GM12865 (cell line): ENCODE measurements at regions not wholly inside any gene's neighbourhood (a gene's known extent, or its start where the extent isn't known, plus 50 kb on each side); places are given as distances from the start of the nearest gene placed in this dataset.
"Not testable (repeated sequence)": the region's sequence is repeated elsewhere in the genome, so short reads cannot be mapped to it uniquely, and the experiment has no call there.

ENCODE experiments used
- DNase-seq: peaks from one replicate; pipeline ENCODE4 v3.0.0; 2010; ENCODE audit warnings: low read depth
- H3K4me3 ChIP-seq: 2 replicates; pipeline ENCODE4 v1.5.1; 2011; ENCODE audit warnings: mild to moderate bottlenecking, low read depth, low read length, control low read depth
- TF ChIP-seq, protein P1 (sequence below): IDR thresholded peaks from 2 replicates; pipeline ENCODE4 v1.5.1; 2011; ENCODE audit warnings: low read length, control low read depth, low read depth, inconsistent platforms; ENCODE audit not compliant: insufficient read depth; ENCODE audit errors: missing control alignments

DNA sequence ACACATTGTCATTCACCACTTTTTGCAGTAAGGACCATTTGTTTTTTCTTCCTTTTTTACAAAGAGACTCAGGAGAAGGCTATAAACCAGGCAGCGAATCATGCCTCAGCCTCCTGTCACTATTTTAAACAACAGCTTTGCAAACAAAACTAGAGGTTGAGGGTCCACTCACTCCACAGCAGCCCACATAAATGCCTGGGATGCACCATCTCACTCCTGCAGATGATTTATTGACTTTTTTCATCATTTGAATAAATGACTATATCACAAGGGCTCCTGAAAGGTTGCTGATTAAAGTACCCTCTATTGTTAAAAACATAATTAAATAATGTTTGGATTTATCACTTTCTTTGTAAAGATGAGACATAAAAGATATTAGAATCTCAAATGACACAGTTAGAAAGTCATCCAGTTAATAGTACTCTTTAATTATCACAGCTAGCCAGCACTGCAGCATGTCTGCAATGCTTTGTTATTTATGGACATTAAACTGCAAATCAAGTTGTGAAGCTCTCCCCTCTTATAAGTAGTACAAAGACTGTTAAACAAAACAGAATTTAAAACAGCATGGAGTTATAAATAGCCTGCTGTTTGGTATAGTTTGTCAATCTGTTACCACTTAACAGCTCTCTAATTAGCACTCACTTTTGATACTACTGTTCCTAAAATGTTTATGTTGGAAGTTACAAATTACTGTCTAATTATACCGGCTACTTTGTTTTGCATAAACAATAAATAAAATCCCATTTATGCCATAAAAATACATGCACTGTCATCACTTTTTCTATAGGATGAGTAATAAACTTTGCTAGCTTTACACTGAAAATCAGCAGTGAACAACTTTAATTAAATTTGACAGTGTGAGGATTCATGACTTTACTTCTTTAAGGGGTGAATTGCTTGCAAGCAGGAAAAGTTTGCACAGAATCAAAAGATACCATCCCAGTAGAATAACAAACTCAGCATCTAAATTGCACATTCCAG lies 853.2 kb downstream of the UQCRFS1 start:
- H3K4me3 ChIP-seq, result no peak overlapping the region
- DNase-seq, result no peak
- TF ChIP-seq, protein P1, sequence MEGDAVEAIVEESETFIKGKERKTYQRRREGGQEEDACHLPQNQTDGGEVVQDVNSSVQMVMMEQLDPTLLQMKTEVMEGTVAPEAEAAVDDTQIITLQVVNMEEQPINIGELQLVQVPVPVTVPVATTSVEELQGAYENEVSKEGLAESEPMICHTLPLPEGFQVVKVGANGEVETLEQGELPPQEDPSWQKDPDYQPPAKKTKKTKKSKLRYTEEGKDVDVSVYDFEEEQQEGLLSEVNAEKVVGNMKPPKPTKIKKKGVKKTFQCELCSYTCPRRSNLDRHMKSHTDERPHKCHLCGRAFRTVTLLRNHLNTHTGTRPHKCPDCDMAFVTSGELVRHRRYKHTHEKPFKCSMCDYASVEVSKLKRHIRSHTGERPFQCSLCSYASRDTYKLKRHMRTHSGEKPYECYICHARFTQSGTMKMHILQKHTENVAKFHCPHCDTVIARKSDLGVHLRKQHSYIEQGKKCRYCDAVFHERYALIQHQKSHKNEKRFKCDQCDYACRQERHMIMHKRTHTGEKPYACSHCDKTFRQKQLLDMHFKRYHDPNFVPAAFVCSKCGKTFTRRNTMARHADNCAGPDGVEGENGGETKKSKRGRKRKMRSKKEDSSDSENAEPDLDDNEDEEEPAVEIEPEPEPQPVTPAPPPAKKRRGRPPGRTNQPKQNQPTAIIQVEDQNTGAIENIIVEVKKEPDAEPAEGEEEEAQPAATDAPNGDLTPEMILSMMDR, result no peak

DNA sequence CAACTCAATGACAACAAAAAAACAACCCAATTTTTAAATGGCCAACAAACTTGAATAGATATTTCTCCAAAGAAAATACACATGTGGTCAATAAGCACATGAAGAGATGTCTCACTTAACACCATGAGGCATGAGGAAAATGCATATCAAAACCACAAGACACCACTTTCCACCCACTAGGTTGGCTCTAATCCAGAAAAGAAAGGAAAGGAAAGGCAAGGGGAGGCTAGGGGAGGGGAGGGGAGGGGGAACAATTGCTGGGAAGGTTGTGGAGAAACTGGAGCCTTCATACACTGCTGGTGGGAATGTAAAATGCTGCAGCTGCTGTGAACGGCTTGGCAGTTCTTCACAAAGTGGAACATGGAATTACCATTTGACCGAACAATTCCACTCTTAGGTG lies 854.3 kb downstream of the UQCRFS1 start:
- DNase-seq, result no peak
- H3K4me3 ChIP-seq, result no peak overlapping the region
- TF ChIP-seq, protein P1, result no peak

DNA sequence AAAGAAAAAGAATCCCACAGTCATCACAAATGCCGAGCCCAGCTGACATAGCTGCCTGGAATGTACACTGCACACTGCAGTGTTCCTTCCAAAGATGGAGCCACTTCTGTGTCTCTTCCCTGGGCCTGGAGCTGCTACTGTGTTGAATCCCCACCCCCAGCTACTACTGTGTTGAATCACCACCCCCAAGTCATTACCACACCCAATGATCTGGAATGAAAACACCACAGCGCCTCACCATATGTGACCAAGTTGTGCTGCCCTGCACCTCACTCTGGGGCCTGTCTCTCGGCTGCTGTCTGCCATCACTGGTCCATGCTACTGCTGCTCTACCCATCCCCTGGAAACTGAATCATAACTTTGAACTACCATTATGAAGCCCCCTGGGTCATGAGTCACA lies 861.2 kb downstream of the UQCRFS1 start:
- H3K4me3 ChIP-seq, result no peak overlapping the region
- no peak for DNase-seq
- TF ChIP-seq, protein P1, result no peak

DNA sequence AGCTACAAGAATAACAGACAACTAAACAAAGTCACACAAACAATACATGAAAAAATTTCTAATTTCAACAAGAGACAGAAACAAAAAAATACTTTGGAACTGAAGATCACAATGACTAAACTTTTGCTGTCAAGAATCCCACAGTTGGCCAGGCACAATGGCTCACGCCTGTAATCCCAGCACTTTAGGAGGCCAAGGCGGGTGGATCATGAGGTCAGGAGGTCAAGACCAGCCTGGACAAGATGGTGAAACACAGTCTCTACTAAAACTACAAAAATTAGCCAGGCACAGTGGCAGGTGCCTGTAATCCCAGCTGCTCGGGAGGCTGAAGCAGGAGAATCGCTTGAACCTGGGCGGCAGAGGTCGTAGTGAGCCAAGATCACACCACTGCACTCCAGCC lies 861.6 kb downstream of the UQCRFS1 start:
- DNase-seq, H3K4me3 ChIP-seq: not testable (repeated sequence)

DNA sequence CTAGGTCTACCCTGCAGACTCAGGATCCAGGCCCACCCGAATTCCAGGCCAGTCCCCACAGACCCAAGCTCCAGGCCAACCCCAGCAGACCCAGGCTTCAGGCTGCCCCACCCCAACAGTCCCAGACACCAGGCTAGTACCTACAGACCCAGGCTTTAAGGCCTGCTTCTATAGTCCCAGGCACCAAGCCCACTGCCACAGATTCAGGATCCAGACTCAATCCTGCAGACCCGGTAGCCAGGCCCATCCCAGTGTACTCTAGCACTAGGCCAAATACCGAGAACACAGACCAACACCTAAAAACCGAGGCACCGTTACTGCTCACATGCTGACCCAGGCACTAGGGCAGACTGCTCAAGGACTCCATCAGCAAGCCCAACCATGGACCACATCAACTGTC lies 862.3 kb downstream of the UQCRFS1 start:
- H3K4me3 ChIP-seq, result no peak overlapping the region
- no peak for DNase-seq
- TF ChIP-seq, protein P1, result no peak

DNA sequence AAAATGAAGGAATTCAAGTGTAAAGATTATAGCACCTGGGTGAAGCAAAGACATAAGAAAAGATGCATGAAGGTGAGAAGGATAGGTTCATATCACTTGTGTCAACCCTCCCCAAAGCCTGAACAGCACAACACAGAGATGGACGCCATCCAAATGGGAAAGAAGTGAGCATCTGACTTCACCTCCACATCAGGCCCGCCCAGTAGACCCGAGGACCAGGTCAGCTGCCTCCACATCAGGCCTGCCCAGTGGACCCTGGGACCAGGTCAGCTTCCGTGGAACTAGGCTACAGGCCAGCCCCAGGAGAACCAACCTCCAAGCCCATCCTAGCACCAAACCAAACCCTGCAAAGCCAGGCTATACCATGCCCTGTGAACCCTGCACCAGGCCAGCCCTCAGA lies 862.9 kb downstream of the UQCRFS1 start:
- no peak for DNase-seq
- TF ChIP-seq, protein P1, result no peak
- H3K4me3 ChIP-seq, result no peak overlapping the region

DNA sequence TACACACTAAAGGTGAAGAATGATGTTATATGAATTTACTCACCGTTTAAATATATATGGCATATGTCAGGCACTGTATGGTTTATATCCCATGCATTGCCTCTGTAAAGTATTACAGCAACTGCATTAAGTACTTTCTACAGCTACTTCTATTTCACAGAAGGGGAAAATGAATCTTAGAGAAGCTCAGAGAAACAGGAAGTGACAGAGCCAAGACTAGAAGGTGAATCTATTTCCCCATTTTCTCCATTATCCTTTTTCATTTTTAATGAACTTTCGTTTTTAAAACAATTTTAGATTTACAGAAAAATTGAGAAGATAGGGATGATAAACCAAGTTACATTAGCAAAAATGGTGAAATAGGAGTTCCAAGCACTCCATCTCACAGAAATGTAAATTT lies 863.3 kb downstream of the UQCRFS1 start:
- no peak for DNase-seq
- TF ChIP-seq, protein P1, result no peak
- no peak overlapping the region for H3K4me3 ChIP-seq
